NCI-H1930 (cell line): ENCODE measurements at regions not wholly inside any gene's neighbourhood (a gene's known extent, or its start where the extent isn't known, plus 50 kb on each side); places are given as distances from the start of the nearest gene placed in this dataset.
A peak's percentile ranks its signal among the peaks of the same experiment; 100 is the strongest.
"Not testable (repeated sequence)": the region's sequence is repeated elsewhere in the genome, so short reads cannot be mapped to it uniquely, and the experiment has no call there.

Experiments
- DNase-seq, 2 experiments: peaks; one replicate each; lab custom pipeline; 2025; lab: John Stamatoyannopoulos, UW

- DNase-seq = peak; percentile 70 to 81
Measured at GRCh38 chr6:63441266-63441956, 121.6 kb upstream of the LGSN start.

DNA sequence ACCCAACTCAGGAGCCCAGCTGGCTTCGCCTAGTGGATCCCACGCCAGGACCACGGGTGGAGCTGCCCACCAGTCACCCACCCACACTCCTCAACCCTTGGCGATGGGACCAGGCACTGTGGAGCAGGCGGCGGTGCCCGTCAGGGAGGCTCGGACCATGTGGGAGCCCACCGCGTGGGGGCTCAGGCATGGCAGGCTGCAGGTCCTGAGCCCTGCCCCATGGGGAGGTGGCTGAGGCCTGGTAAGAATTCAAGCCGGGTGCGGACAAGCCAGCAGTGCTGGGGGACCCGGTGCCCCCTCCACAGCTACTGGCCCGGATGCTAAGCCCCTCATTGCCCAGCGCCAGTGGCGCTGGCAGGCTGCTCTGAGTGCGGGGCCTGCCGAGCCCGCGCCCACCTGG, 123.1 kb upstream of the LGSN start:
- DNase-seq = no peak

DNA sequence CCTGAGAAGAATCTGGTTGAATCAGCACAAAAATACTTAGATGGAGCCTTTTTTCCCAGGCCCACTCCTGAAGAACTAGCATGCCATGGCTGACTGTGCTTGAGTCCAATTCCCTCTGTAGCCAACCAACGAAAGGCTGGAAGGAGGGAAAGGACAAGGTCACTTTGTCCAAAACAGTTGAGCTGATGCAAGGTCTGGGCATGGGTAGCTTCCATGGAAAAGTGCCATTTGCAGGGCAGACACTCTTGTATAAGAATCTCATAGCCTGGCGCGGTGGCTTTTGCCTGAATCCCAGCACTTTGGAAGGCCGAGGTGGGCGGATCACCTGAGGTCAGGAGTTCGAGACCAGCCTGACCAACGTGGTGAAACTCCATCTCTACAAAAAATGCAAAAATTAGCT, 125.0 kb upstream of the LGSN start:
- DNase-seq = no peak

GRCh38 chr6:63446405-63446804, 125.9 kb upstream of the LOC128125822 start:
- DNase-seq = no peak

- no peak for DNase-seq
Measured at GRCh38 chr6:63447134-63447533, 125.1 kb upstream of the LOC128125822 start.

- no peak for DNase-seq
Measured at GRCh38 chr6:63448229-63448628, 124.1 kb upstream of the LOC128125822 start.

DNA sequence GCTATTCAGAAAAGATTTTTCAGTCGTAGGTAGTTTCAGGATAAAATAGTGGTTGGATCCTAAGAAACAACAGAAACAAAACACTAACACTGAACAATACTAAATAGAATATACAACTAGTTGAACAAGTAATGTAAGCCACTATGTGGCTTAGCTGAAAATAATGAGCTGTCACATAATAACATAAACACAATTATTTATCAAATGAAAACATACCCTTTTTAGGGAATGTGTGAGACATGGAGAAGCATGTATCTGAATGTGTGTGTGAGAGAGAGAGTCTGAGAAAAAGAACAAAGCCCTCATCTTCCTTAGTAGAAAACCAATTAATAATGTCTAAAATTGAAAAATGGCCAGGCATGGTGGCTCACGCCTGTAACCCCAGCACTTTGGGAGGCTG, 122.6 kb upstream of the LOC128125822 start:
- DNase-seq = no peak

- DNase-seq = no peak
Measured at GRCh38 chr6:63451238-63451637, 121.0 kb upstream of the LOC128125822 start.

- no peak for DNase-seq
Measured at GRCh38 chr6:63452125-63452524, 120.2 kb upstream of the LOC128125822 start.

DNA sequence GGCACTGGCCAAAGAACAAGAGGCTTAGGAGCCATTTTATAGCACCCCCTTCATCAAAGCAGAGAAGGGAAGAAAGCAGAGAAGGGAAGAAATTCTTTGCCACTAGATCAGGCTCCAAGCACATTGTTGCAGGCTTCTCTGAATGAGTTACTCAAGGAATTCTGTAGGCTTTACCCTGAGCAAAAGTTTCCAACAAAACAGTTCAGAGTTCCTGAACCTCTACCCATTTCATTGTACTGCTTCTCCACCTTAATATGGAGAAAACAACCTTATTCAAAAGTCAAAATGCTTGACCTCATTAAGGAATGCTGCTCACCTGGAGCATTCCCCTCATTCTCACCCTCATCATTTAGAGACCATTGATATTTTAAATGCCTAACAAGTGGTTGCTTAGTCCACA, 115.5 kb upstream of the LOC128125822 start:
- DNase-seq = no peak

DNA sequence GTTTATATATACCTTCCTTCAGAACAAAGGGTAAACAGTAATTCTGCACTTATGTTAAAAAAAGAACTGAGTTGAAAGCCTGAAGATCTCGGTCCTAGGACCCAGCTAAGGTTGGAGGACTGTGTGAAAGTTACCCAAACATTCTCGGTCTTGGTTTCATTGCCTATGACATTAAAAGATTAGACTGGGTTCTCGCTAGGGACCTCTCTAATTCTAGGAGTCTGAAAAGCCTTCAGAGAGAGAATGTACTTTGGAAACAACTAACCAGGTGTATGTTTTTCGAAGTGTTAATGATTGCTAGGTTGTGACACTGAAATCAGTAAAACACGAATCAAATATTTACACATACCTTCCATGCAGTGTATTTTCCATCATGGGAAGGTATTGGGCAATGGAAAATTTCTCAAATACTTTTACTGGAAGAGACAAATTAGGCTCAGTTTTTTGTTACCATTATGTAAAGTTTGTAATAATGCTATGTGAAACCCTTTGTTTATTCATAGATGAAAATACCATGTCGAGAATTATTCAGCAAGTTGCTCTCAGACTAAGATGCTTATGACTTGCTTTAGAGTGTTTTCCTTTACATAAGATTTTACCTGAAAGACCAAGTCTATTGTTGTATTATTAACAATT, 113.7 kb upstream of the LOC128125822 start:
- no peak for DNase-seq

DNA sequence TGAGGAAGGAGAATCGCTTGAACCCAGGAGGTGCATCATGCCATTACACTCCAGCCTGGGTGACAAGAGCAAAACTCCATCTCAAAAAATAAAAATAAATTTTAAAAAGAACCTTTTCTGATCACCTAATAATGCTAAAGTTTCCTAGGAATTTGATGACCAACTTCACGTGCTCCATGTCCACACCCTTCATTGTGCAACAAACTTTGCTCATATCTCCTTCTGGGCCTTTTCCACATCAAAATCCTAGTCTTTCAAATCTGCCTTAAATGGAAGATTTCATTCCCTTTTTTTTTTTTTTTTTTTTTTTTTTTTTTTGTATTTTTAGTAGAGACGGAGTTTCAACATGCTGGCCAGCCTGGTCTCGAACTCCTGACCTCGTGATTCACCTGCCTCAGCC, 112.5 kb upstream of the LOC128125822 start:
- no peak for DNase-seq

- DNase-seq = no peak
Measured at GRCh38 chr6:63460971-63461370, 111.3 kb upstream of the LOC128125822 start.

DNA sequence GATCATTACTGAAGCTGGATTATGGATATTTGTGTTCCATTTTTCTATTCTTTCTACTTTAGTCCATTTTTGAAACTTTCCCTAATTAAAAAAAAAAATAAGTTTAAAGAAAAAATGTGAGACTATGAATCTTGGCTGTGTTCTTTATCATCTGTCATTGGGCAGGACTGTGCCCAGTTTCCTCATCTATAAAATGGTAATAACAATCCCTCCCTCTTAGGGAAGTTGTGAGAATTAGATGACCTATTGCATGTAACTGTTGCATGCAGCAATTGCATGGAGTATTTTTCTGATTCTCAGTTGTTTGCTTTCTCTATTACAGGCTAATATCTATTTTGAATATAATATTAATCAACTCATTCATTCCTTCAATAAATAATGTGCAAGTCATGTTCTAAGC, 108.2 kb upstream of the LOC128125822 start:
- no peak for DNase-seq

GRCh38 chr6:63465750-63466149, 106.5 kb upstream of the LOC128125822 start:
- DNase-seq = no peak

- no peak for DNase-seq
Measured at GRCh38 chr6:63466242-63466733, 106.0 kb upstream of the LOC128125822 start.

DNA sequence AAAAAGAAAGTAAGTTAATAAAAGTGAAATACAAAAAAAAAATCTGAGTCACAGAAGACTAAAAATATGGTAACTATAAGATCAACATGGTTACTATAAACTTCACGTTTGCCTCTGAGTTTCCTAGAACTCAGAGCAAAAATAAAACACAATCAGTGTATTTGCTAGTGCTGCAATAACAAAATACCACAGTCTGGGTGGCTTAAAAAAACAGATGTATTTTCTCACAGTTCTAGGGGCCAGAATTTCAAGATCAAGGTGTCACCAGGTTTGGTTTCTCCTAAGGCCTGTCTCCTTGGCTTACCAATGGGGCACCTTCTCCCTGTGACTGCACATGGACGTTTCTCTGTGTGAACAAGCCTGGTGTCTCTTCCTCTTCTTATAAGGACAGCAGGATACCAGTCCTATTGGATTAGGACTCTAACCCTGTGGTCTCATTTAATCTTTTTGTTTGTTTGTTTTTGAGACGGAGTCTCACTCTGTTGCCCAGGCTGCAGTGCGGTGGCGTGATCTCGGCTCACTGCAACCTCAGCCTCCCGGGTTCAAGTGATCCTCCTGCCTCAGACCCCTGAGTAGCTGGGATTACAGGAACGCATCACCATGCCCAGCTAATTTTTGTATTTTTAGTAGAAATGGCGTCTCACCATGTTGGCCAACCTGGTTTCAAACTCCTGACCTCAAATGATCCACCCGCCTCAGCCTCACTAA, 104.9 kb upstream of the LOC128125822 start:
- no peak for DNase-seq

- not testable (repeated sequence) for DNase-seq
Measured at GRCh38 chr6:63471145-63471544, 101.1 kb upstream of the LOC128125822 start.

- DNase-seq = no peak
Measured at GRCh38 chr6:63471654-63472053, 100.6 kb upstream of the LOC128125822 start.

DNA sequence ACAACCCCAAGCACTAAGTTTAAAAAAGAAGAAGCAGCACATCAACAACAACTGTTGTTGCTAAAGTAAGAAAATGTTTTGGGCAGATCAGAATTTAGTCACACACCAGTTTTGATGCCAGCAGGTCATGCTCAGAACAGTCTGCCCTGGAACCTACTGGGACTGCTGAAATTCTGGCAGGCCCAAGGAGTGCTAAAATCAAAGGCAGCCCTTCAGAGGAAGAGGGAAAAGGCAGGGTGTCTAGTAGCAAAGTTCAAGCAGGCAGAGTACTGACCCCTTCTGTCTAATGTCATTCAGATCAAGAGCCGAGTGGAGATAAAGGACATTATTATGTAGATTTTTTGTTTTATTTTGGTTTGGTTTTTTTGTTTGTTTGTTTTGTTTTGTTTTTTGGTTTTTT, 96.6 kb upstream of the LOC128125822 start:
- no peak for DNase-seq

DNA sequence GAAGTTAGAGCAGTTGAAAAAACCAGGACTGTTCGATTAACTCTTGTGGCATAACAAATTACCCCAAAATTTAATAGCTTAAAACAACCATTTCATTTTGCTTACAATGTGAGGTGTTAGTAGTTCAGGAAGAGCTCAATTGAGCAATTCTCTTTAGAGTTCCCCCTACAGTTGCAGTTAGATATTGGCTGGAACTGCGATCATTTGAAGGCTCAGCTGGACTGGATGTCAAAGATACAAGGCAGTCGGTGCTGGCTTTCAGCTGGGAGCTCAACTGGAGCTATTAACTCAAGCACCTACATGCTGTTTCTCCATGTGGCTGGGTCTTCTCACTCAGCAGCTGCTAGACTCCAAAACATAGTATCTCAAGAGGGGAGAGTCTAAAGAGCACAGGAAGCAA, 96.0 kb upstream of the LOC128125822 start:
- DNase-seq = no peak

- no peak for DNase-seq
Measured at GRCh38 chr6:63477422-63478040, 94.7 kb upstream of the LOC128125822 start.

GRCh38 chr6:63478734-63479133, 93.5 kb upstream of the LOC128125822 start:
- DNase-seq = no peak
